Neural cell (in vitro differentiated cells): ENCODE measurements at regions not wholly inside any gene's neighbourhood (a gene's known extent, or its start where the extent isn't known, plus 50 kb on each side); places are given as distances from the start of the nearest gene placed in this dataset.

Experiments used
- H2AFZ ChIP-seq: fragments of 200-600, 300-800 bp; sonication (generic), shearing (Covaris generic); 2 replicates; pipeline ENCODE4 v1.6.0; 2014; ENCODE audit warnings: low read depth, mild to moderate bottlenecking, antibody characterized with exemption, low read length, moderate library complexity
- H3F3A ChIP-seq: fragments of 200-600 bp; shearing (Covaris generic); 2 replicates; pipeline ENCODE4 v1.6.1; 2016; ENCODE audit warnings: mild to moderate bottlenecking, moderate library complexity, mixed read lengths, antibody characterized with exemption, low read length; ENCODE audit not compliant: insufficient read depth, poor library complexity, severe bottlenecking
- H3K27ac ChIP-seq: fragments of 200-600, 300-800 bp; sonication (generic), shearing (Covaris generic); 2 replicates; pipeline ENCODE4 v1.5.1; 2014; ENCODE audit warnings: mild to moderate bottlenecking, low read length, moderate library complexity
- H3K27me3 ChIP-seq: fragments of 300-800, 200-600 bp; sonication (generic), shearing (Covaris generic); 2 replicates; pipeline ENCODE4 v1.6.0; 2014; ENCODE audit warnings: mild to moderate bottlenecking, low read depth, low read length, moderate library complexity; ENCODE audit not compliant: insufficient read depth
- H3K36me3 ChIP-seq: fragments of 300-800, 200-600 bp; sonication (generic), shearing (Covaris generic); 2 replicates; pipeline ENCODE4 v1.5.1; 2014; ENCODE audit warnings: mild to moderate bottlenecking, antibody characterized with exemption, low read length, moderate library complexity; ENCODE audit not compliant: insufficient read depth
- H3K4me2 ChIP-seq: fragments of 300-800, 200-600 bp; sonication (generic), shearing (Covaris generic); 2 replicates; pipeline ENCODE4 v1.6.0; 2014; ENCODE audit warnings: mild to moderate bottlenecking, low read length
- H3K4me3 ChIP-seq: fragments of 300-800, 200-600 bp; sonication (generic), shearing (Covaris generic); 2 replicates; pipeline ENCODE4 v1.5.1; 2014; ENCODE audit warnings: mild to moderate bottlenecking, low read length, moderate library complexity
- H3K79me2 ChIP-seq: fragments of 200-600 bp; shearing (Covaris generic); replicated peaks from 2 replicates; pipeline ENCODE4 v1.6.0; 2014; ENCODE audit warnings: mild to moderate bottlenecking, low read length, moderate library complexity; ENCODE audit not compliant: insufficient read depth
- H3K9ac ChIP-seq: fragments of 300-800, 200-600 bp; sonication (generic), shearing (Covaris generic); 2 replicates; pipeline ENCODE4 v1.6.1; 2016; ENCODE audit warnings: mild to moderate bottlenecking, low read length, mixed read lengths
- H3K9me2 ChIP-seq: fragments of 200-600 bp; shearing (Covaris generic); 2 replicates; pipeline ENCODE4 v1.6.1; 2016; ENCODE audit warnings: mild to moderate bottlenecking, low read length, mixed read lengths; ENCODE audit not compliant: insufficient read depth
- H3K9me3 ChIP-seq: fragments of 200-600, 300-800 bp; sonication (generic), shearing (Covaris generic); 2 replicates; pipeline ENCODE4 v1.6.1; 2016; ENCODE audit warnings: mild to moderate bottlenecking, mixed run types, low read length, moderate library complexity, mixed read lengths
- H4K20me1 ChIP-seq: fragments of 200-600 bp; shearing (Covaris generic); 2 replicates; pipeline ENCODE4 v1.6.1; 2016; ENCODE audit warnings: mild to moderate bottlenecking, mixed run types; ENCODE audit not compliant: insufficient read depth
- CTCF ChIP-seq: fragments of 450-650 bp; IDR thresholded peaks from 2 replicates; pipeline ENCODE4 v1.5.1; 2014; ENCODE audit warnings: antibody characterized with exemption, mild to moderate bottlenecking, moderate library complexity; ENCODE audit not compliant: poor library complexity, severe bottlenecking
- EP300 ChIP-seq: fragments of 450-650 bp; conservative IDR thresholded peaks from 2 replicates; pipeline ENCODE4 v1.6.1; 2014; ENCODE audit warnings: antibody characterized with exemption, mild to moderate bottlenecking, moderate library complexity; ENCODE audit not compliant: poor library complexity, severe bottlenecking
- EZH2 ChIP-seq: fragments of 200-600, 300-800 bp; shearing (Covaris generic), sonication (generic); IDR thresholded peaks from 2 replicates; pipeline ENCODE4 v1.6.1; 2014; ENCODE audit warnings: antibody characterized with exemption, low read length, borderline replicate concordance, mild to moderate bottlenecking; ENCODE audit not compliant: insufficient read depth, poor library complexity, severe bottlenecking
- MXI1 ChIP-seq: fragments of 450-650 bp; conservative IDR thresholded peaks from 2 replicates; pipeline ENCODE4 v1.6.1; 2014; ENCODE audit warnings: antibody characterized with exemption, mild to moderate bottlenecking; ENCODE audit not compliant: poor library complexity, severe bottlenecking
- POLR2AphosphoS5 ChIP-seq: IDR thresholded peaks from 2 replicates; pipeline ENCODE4 v1.6.1; 2012
- RAD21 ChIP-seq: fragments of 450-650 bp; conservative IDR thresholded peaks from 2 replicates; pipeline ENCODE4 v1.6.1; 2014; ENCODE audit warnings: antibody characterized with exemption, mild to moderate bottlenecking, moderate library complexity
- REST ChIP-seq: IDR thresholded peaks from 2 replicates; pipeline ENCODE4 v1.6.1; 2012; ENCODE audit warnings: borderline replicate concordance
- SMC3 ChIP-seq: fragments of 450-650 bp; conservative IDR thresholded peaks from 2 replicates; pipeline ENCODE4 v1.6.1; 2014; ENCODE audit warnings: antibody characterized with exemption, mild to moderate bottlenecking, moderate library complexity; ENCODE audit not compliant: poor library complexity
- TAF1 ChIP-seq: IDR thresholded peaks from 2 replicates; pipeline ENCODE4 v1.6.1; 2012; ENCODE audit warnings: low read depth

GRCh38 chr5:124895236-124895635 lies 148.8 kb upstream of the ZNF608 start:
- no peaks in the 10 kb centered on the region for H3K9me2 ChIP-seq
- no peaks in the 10 kb centered on the region for H3K79me2 ChIP-seq
- H3K4me2 ChIP-seq: no peak overlapping the region
- H3K9ac ChIP-seq: no peak overlapping the region
- H3K9me3 ChIP-seq: no peaks in the 10 kb centered on the region
- H3K4me3 ChIP-seq: no peak overlapping the region
- H3K27me3 ChIP-seq: no peaks in the 10 kb centered on the region
- no peaks in the 10 kb centered on the region for H3K36me3 ChIP-seq
- no peaks in the 10 kb centered on the region for H3F3A ChIP-seq
- H4K20me1 ChIP-seq: no peaks in the 10 kb centered on the region
- H3K27ac ChIP-seq: no peak overlapping the region
- TF ChIP-seq SMC3 (no peak), RAD21 (no peak), POLR2AphosphoS5 (no peak), REST (no peak), EZH2 (no peak), MXI1 (no peak), CTCF (no peak), TAF1 (no peak), EP300 (no peak)
- H2AFZ ChIP-seq: no peak overlapping the region

- H3F3A ChIP-seq: no peaks in the 10 kb centered on the region
- no peaks in the 10 kb centered on the region for H4K20me1 ChIP-seq
- H3K4me3 ChIP-seq: no peak overlapping the region
- H3K27me3 ChIP-seq: no peaks in the 10 kb centered on the region
- H3K9me2 ChIP-seq: no peaks in the 10 kb centered on the region
- no peak overlapping the region for H3K9ac ChIP-seq
- H3K36me3 ChIP-seq: no peaks in the 10 kb centered on the region
- no peak overlapping the region for H3K4me2 ChIP-seq
- H2AFZ ChIP-seq: no peak overlapping the region
- TF ChIP-seq POLR2AphosphoS5: no peak
- TF ChIP-seq CTCF: no peak
- TF ChIP-seq EP300: no peak
- no peak for TF ChIP-seq MXI1
- TF ChIP-seq EZH2: no peak
- TF ChIP-seq REST: no peak
- no peak for TF ChIP-seq TAF1
- TF ChIP-seq SMC3: no peak
- no peak for TF ChIP-seq RAD21
- no peaks in the 10 kb centered on the region for H3K79me2 ChIP-seq
- no peak overlapping the region for H3K27ac ChIP-seq
- H3K9me3 ChIP-seq: no peaks in the 10 kb centered on the region
These were observed 154.6 kb upstream of the ZNF608 start for GRCh38 chr5:124901081-124901480.
